H9 (cell line): ENCODE measurements at regions not wholly inside any gene's neighbourhood (a gene's known extent, or its start where the extent isn't known, plus 50 kb on each side); places are given as distances from the start of the nearest gene placed in this dataset.

Experiments used
- DNase-seq: peaks from one replicate; pipeline ENCODE4 v3.0.0-alpha.2; 2017
- H2AFZ ChIP-seq: one replicate; pipeline ENCODE4 v1.6.1; 2013; ENCODE audit warnings: mild to moderate bottlenecking, low read length, control low read depth, moderate library complexity
- H2AK5ac ChIP-seq: 2 replicates; pipeline ENCODE4 v1.6.1; 2013; ENCODE audit warnings: low read length, control low read depth, mixed read lengths; ENCODE audit not compliant: insufficient read length
- H2BK120ac ChIP-seq: one replicate; pipeline ENCODE4 v1.6.1; 2013; ENCODE audit warnings: low read depth, mild to moderate bottlenecking, low read length, control low read depth, inconsistent platforms; ENCODE audit not compliant: poor library complexity, severe bottlenecking
- H2BK12ac ChIP-seq: 2 replicates; pipeline ENCODE4 v1.6.1; 2013; ENCODE audit warnings: low read length, control low read depth, mixed read lengths, low read depth; ENCODE audit not compliant: insufficient read length
- H2BK15ac ChIP-seq: 2 replicates; pipeline ENCODE4 v1.6.1; 2013; ENCODE audit warnings: low read depth, low read length, control low read depth
- H2BK20ac ChIP-seq: one replicate; pipeline ENCODE4 v1.6.1; 2013; ENCODE audit warnings: low read depth, mild to moderate bottlenecking, low read length, control low read depth, inconsistent platforms; ENCODE audit not compliant: poor library complexity, severe bottlenecking
- H2BK5ac ChIP-seq: 2 replicates; pipeline ENCODE4 v1.6.1; 2013; ENCODE audit warnings: low read length, control low read depth, mixed read lengths; ENCODE audit not compliant: insufficient read length
- H3K14ac ChIP-seq: 2 replicates; pipeline ENCODE4 v1.6.1; 2013; ENCODE audit warnings: low read length, control low read depth; ENCODE audit not compliant: insufficient read depth
- H3K18ac ChIP-seq: 2 replicates; pipeline ENCODE4 v1.6.1; 2013; ENCODE audit warnings: low read depth, mild to moderate bottlenecking, mixed read lengths, low read length, control low read depth; ENCODE audit not compliant: insufficient read length
- H3K23ac ChIP-seq: 2 replicates; pipeline ENCODE4 v1.6.1; 2013; ENCODE audit warnings: low read length, control low read depth, mixed read lengths, low read depth; ENCODE audit not compliant: insufficient read length
- H3K23me2 ChIP-seq: 2 replicates; pipeline ENCODE4 v1.6.1; 2013; ENCODE audit warnings: low read depth, mild to moderate bottlenecking, mixed read lengths, low read length, control low read depth; ENCODE audit not compliant: insufficient read length, poor library complexity, severe bottlenecking
- H3K27ac ChIP-seq: 2 replicates; pipeline ENCODE4 v1.5.1; 2013; ENCODE audit warnings: low read length, control low read depth, mixed read lengths, low read depth; ENCODE audit not compliant: insufficient read length
- H3K27me3 ChIP-seq: 2 replicates; pipeline ENCODE4 v1.6.1; 2013; ENCODE audit warnings: low read length, control low read depth, inconsistent platforms; ENCODE audit not compliant: insufficient read depth
- H3K4ac ChIP-seq: 2 replicates; pipeline ENCODE4 v1.6.1; 2013; ENCODE audit warnings: low read depth, mild to moderate bottlenecking, control low read depth, inconsistent platforms, low read length, moderate library complexity
- H3K4me1 ChIP-seq: 2 replicates; pipeline ENCODE4 v1.6.1; 2013; ENCODE audit warnings: low read length, control low read depth, inconsistent platforms; ENCODE audit not compliant: insufficient read depth
- H3K4me2 ChIP-seq: 2 replicates; pipeline ENCODE4 v1.6.1; 2013; ENCODE audit warnings: low read length, control low read depth, mixed read lengths; ENCODE audit not compliant: insufficient read length, insufficient read depth
- H3K56ac ChIP-seq: 2 replicates; pipeline ENCODE4 v1.6.1; 2013; ENCODE audit warnings: low read depth, mild to moderate bottlenecking, mixed read lengths, low read length, control low read depth; ENCODE audit not compliant: insufficient read length
- H3K79me1 ChIP-seq: 2 replicates; pipeline ENCODE4 v1.6.1; 2013; ENCODE audit warnings: low read depth, mild to moderate bottlenecking, moderate library complexity, low read length, control low read depth, inconsistent platforms; ENCODE audit not compliant: insufficient read depth, poor library complexity, severe bottlenecking
- H3K79me2 ChIP-seq: 2 replicates; pipeline ENCODE4 v1.6.1; 2013; ENCODE audit warnings: low read length, control low read depth, inconsistent platforms; ENCODE audit not compliant: insufficient read depth
- H3K9ac ChIP-seq: 2 replicates; pipeline ENCODE4 v1.6.1; 2013; ENCODE audit warnings: low read length, control low read depth, mixed read lengths; ENCODE audit not compliant: insufficient read length; ENCODE audit errors: extremely low read depth
- H3K9me3 ChIP-seq: one replicate; pipeline ENCODE4 v1.6.1; 2013; ENCODE audit warnings: low read depth, low read length, inconsistent platforms; ENCODE audit not compliant: control insufficient read depth
- H3T11ph ChIP-seq: one replicate; pipeline ENCODE4 v1.6.1; 2013; ENCODE audit warnings: mild to moderate bottlenecking, low read length, control low read depth, inconsistent platforms
- H4K20me1 ChIP-seq: one replicate; pipeline ENCODE4 v1.6.1; 2013; ENCODE audit not compliant: control insufficient read depth, insufficient read length, insufficient read depth
- H4K5ac ChIP-seq: 2 replicates; pipeline ENCODE4 v1.6.1; 2013; ENCODE audit warnings: low read depth, mild to moderate bottlenecking, mixed read lengths, low read length, control low read depth; ENCODE audit not compliant: insufficient read length
- H4K8ac ChIP-seq: replicated peaks from 2 replicates; pipeline ENCODE4 v1.6.1; 2013; ENCODE audit warnings: low read length, control low read depth, mixed read lengths, low read depth; ENCODE audit not compliant: insufficient read length
- H4K91ac ChIP-seq: 2 replicates; pipeline ENCODE4 v1.6.1; 2013; ENCODE audit warnings: low read depth, mild to moderate bottlenecking, moderate library complexity, mixed read lengths, low read length, control low read depth; ENCODE audit not compliant: insufficient read length
- H3K27ac Mint-ChIP-seq, 3 experiments: 2 replicates in 2 of 3; 3 replicates in 1 of 3; pipeline ENCODE4 v1.8.0; 2020 to 2021; ENCODE audit warnings: mixed read lengths in 3 of 3, mild to moderate bottlenecking in 1 of 3, moderate library complexity in 1 of 3
- H3K27me3 Mint-ChIP-seq: 2 replicates; pipeline ENCODE4 v1.8.0; 2021; ENCODE audit warnings: low read depth, mild to moderate bottlenecking, moderate library complexity, mixed read lengths
- H3K36me3 Mint-ChIP-seq, 3 experiments: 2 replicates in 2 of 3; 3 replicates in 1 of 3; pipeline ENCODE4 v1.8.0; 2020 to 2021; ENCODE audit warnings: low read depth in 3 of 3, mixed read lengths in 3 of 3; ENCODE audit not compliant: insufficient read depth in 1 of 3
- H3K4me1 Mint-ChIP-seq, 2 experiments: 2 replicates each; pipeline ENCODE4 v1.8.0; 2020; ENCODE audit warnings: mixed read lengths in 2 of 2
- H3K4me3 Mint-ChIP-seq, 2 experiments: 2 replicates in 1 of 2; 3 replicates in 1 of 2; pipeline ENCODE4 v1.8.0; 2020 to 2021; ENCODE audit warnings: mild to moderate bottlenecking in 2 of 2, mixed read lengths in 2 of 2, moderate library complexity in 1 of 2
- H3K9me3 Mint-ChIP-seq, 2 experiments: 2 replicates in 1 of 2; 3 replicates in 1 of 2; pipeline ENCODE4 v1.8.0; 2020; ENCODE audit warnings: mild to moderate bottlenecking in 2 of 2, mixed read lengths in 2 of 2, moderate library complexity in 1 of 2
- WGBS: extraction: QIAGEN DNeasy Blood & Tissue Kit; methylation state at CpG from one replicate; pipeline ENCODE4 v1.1.7; 2013; ENCODE audit warnings: missing lambda C conversion rate, low lambda C conversion rate, mixed read lengths; ENCODE audit not compliant: insufficient read length; ENCODE audit errors: extremely low coverage; 5-methylcytosine and 5-hydroxymethylcytosine counted together
- TF ChIP-seq, protein P1 (sequence below): fragments of 200-600 bp; sonication (generic); conservative IDR thresholded peaks from 3 replicates; pipeline ENCODE4 v1.8.0; 2021; ENCODE audit warnings: antibody characterized with exemption, mild to moderate bottlenecking

- no peak overlapping the region for H4K8ac ChIP-seq
- H3K14ac ChIP-seq: no peak overlapping the region
- no peak overlapping the region for H3T11ph ChIP-seq
- H3K23me2 ChIP-seq: no peaks in the 10 kb centered on the region
- no peaks in the 10 kb centered on the region for H3K27me3 Mint-ChIP-seq
- H3K23ac ChIP-seq: no peak overlapping the region
- H3K36me3 Mint-ChIP-seq: no peaks in the 10 kb centered on the region
- DNase-seq: no peak
- no peak overlapping the region for H4K91ac ChIP-seq
- H3K9me3 ChIP-seq: no peaks in the 10 kb centered on the region
- H2AK5ac ChIP-seq: no peak overlapping the region
- H3K4me2 ChIP-seq: no peak overlapping the region
- H3K27ac Mint-ChIP-seq: no peak overlapping the region
- no peak overlapping the region for H3K18ac ChIP-seq
- H2BK5ac ChIP-seq: no peak overlapping the region
- no peaks in the 10 kb centered on the region for H3K9me3 Mint-ChIP-seq
- H2BK120ac ChIP-seq: no peak overlapping the region
- TF ChIP-seq, protein P1, sequence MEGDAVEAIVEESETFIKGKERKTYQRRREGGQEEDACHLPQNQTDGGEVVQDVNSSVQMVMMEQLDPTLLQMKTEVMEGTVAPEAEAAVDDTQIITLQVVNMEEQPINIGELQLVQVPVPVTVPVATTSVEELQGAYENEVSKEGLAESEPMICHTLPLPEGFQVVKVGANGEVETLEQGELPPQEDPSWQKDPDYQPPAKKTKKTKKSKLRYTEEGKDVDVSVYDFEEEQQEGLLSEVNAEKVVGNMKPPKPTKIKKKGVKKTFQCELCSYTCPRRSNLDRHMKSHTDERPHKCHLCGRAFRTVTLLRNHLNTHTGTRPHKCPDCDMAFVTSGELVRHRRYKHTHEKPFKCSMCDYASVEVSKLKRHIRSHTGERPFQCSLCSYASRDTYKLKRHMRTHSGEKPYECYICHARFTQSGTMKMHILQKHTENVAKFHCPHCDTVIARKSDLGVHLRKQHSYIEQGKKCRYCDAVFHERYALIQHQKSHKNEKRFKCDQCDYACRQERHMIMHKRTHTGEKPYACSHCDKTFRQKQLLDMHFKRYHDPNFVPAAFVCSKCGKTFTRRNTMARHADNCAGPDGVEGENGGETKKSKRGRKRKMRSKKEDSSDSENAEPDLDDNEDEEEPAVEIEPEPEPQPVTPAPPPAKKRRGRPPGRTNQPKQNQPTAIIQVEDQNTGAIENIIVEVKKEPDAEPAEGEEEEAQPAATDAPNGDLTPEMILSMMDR: no peak
- no peak overlapping the region for H2BK12ac ChIP-seq
- H2BK15ac ChIP-seq: no peak overlapping the region
- H3K27me3 ChIP-seq: no peaks in the 10 kb centered on the region
- WGBS: no CpG with 5 or more reads among the region's 2 CpGs
- H3K4me1 Mint-ChIP-seq: no peaks in the 10 kb centered on the region; a peak in 1 of 4 replicates
- no peaks in the 10 kb centered on the region for H4K20me1 ChIP-seq
- H3K27ac ChIP-seq: no peak overlapping the region
- H2BK20ac ChIP-seq: no peak overlapping the region
- no peak overlapping the region for H4K5ac ChIP-seq
- H2AFZ ChIP-seq: no peak overlapping the region
- H3K79me1 ChIP-seq: no peaks in the 10 kb centered on the region
- no peak overlapping the region for H3K4me3 Mint-ChIP-seq
- no peaks in the 10 kb centered on the region for H3K4me1 ChIP-seq
- H3K79me2 ChIP-seq: no peaks in the 10 kb centered on the region
- no peak overlapping the region for H3K4ac ChIP-seq
- H3K9ac ChIP-seq: no peak overlapping the region
- no peak overlapping the region for H3K56ac ChIP-seq
Observed at GRCh38 chr15:87420017-87420416, 836.5 kb downstream of the NTRK3 start.
